HG03520 (cell line): ENCODE measurements at regions not wholly inside any gene's neighbourhood (a gene's known extent, or its start where the extent isn't known, plus 50 kb on each side); places are given as distances from the start of the nearest gene placed in this dataset.

Experiments used
- ATAC-seq: cut with Tn5 transposase; IDR thresholded peaks from one replicate; pipeline ENCODE4 v1.9.1; 2021; ENCODE audit warnings: mild to moderate bottlenecking, moderate library complexity; ENCODE audit not compliant: unreplicated experiment

DNA sequence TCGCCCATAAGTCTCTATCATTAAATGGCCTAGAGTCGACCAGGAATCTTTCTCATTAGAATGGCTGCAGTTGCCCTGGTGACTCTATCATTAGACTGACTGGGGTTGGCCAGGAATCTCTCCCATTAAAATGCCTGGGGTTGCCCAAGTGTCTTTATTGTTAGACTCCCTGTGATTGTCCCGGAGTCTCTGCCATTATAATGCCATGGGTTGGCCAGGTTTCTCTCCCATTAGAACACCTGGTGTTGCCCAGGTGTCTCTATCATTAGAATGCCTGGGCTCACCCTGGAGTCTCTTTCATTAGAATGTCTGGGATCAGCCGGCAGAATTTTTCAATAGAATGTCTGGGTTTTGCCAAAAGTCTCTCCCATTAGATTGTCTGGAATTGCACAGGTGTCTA is 1459.3 kb downstream of the UQCRFS1 start:
- ATAC-seq, result no peak

DNA sequence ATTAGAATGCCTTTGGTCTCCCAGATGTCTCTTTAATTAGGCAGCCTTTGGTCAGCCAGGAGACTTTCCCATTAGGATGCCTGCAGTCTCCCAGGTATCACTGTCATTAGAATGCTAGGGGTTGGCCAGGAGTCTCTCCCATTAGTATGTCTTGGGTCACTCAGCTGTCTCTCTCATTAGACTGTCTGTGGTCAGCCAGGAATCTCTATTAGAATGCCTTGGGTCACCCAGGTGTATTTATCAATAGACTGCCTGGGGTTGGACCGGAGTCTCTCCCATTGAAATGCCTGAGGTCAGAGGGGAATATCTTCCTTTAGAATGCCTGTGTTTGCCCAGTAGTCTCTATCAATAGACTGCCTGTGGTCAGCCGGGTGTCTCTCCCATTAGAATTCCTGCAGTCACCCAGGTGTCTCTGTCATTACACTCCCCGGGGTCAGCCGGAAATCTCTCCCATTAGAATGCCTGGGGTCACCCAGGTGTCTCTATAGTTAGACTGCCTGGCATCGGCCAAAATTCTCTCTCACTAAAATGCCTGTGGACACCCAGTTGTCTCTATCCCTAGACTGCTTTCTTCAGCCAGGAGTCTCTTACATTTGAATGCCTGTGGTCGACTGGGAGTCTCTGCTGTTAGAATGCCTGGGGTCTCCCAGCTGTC is 1460.3 kb downstream of the UQCRFS1 start:
- no peak for ATAC-seq

DNA sequence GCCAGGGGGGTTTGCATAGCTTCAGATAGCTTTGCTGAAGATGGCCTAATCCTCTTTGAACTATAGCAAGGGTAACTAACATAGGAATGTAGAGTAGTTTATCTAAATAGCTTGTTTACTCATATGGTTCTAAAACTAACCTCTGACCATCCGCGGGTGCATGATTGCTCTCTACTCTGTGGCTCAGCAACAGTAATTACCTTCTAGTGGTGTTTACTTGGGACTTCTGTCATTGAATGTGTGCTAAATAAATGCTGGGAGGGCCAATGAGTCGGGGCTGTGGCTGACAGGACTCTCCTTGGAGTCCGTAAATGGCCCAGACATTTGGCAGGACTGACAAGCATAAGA is 1461.9 kb downstream of the UQCRFS1 start:
- no peak for ATAC-seq

DNA sequence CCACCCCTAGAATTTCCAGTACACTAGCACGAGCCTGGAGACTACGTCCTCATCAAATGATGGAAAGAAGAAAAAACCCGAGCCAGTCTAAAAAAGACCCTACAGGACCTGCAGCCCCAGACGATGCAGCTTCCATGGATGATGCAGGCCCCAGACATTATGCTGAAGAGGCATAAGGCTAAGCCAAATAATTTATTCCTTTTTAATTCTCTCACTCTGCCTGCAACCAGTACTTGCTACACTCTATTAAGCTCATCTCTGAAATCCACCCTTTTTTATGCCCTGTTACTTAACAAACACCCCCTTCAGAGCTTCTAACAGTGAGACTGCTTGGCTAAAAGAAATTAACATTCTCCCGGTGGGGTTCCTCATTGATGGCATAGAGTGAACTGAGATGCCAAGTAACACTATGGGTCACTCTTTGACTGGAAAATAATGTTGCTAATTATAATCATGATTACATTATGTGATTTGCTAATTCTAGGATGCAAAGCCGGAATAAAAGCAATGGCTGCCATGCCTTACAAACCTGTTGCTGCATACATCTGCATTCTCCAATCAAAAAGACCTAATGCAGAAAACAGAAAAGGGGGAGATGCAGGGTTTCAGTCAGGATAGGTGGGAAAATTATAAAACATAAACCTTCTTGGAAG is 1462.4 kb downstream of the UQCRFS1 start:
- ATAC-seq, result no peak

DNA sequence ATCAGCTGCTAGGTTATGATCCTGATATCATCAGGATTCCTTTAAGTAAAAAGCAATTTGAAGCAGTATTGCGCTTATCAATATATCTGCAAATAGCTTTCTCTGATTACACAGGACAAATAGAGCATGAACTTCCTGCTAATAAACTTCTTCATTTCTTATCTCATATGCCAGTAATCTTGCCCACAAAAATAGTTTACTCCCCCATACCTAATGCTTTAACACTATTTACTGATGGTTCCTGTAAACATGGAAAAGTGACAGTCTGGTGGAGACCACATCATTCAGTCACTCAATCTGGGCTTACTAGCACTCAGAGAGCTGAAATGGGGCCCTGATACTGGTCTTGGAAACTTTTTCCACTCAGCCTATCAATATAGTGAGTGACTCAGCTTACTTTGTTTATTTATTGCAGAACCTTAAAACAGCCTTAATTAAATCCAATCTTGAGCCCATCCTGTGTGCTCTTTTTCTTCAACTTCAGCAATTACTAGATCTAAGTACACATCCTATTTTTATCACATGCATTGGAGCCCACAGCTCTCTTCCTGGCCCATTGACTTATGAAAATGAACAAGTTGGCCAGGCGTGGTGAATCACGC is 1464.3 kb downstream of the UQCRFS1 start:
- no peak for ATAC-seq

DNA sequence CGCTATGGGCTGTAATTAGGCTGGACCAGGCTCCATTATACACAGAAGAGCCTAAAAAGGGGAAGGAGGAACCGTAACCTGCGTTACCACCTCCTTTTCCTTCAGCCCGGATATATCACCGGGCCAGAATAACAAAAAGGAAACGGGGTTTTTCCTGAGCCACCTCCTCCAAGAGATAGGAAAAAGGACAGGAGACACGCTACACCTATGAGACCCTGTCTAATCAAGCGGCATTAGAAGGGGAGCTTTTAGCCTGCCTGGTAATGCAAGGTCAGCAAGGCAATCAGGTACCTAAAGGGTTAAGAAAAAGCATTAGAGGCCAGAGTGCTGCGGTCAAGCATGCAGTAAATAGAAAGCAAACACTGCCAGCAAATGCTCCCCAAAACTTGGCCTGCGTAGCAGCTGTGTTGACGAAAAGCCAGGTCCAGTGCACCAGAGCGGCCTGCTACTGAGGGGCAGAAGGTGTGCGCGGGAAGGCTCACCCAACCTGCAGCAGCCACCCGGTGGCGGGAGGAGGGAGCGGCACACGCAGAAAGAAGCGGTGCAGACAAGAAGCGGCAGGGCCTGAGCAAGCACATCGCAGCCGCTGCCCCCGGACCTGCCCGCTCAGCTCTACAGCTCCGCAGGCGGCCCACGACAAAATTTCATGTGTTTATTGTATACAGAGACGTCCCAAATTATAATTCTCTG is 1466.1 kb downstream of the UQCRFS1 start:
- no peak for ATAC-seq

DNA sequence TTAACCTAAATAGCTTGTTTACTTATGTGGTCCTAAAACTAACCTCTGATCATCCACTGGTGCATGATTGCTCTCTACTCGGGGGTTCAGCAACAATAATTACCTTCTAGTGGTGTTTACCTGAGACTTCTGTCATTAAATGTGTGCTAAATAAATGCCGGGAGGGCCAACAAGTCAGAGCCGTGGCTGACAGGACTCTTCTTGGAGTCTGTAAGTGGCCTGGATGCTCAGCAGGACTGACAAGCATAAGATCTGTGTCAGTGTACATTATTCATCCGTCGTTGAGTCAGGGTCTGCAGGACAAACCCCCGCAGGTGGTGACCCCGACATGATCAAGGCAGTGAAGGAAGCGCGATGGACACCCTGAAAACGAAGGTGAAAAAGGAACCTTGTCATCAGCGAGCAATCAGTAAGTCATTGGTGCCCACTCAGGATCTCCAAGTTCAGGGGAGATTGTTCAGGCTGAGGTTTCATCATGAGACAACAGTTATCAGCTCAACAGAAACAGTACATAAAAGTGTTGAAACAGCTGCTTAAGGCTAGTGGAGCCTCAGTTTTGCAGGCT is 1466.9 kb downstream of the UQCRFS1 start:
- no peak for ATAC-seq

DNA sequence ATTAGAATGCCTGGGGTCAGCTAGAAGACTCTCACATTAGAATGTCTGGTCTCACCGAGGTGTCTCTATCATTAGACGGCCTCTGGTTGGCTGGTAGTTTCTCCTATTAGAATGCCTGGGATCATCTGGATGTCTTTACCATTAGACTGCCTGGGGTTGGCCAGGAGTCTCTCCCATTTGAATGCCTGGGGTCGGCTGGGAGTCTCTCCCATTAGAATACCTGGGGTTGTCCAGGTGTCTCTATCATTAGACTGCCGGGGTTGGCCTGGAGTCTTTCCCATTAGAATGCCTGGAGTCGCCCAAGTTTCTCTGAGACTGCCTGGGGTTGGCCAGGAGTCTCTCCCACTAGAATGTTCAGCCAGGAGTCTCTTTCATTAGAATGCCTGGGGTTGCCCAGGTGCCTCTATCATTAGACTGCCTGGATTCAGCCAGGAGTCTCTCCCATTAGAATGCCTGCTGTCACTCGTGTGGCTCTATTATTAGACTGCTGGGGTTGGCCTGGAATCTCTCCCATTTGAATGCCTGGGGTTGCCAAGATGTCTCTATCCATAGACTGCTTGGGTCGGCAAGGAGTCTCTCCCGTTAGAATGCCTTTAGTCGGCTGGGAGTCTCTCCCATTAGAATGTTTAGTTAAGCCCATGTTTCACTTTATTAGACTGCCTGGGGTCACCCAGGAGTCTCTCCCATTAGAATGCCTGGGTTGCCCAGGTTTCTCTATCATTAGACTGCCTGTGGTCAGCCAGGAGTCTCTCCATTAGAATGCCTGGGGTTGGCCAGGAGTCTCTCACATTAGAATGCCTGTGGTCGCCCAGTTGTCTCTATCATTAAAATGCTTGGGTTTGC is 1467.8 kb downstream of the UQCRFS1 start:
- ATAC-seq, result no peak

DNA sequence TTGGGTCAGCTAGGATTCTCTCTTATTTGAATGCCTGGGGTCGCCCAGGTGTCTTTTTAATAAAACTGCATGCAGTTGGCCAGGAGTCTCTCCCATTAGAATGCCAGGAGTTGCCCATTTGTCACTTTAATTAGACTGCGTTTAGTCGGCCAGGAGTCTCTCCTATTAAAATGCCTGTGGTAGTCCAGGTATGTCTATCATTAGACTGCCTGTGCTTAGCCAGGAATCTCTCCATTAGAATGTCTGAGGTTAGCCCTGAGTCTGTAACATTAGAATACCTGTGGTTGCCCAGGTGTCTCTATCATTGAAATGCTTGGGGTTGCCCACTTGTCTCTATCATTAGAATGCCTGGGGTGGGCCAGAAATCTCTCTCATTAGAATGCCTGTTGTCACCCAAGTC is 1470.9 kb downstream of the UQCRFS1 start:
- no peak for ATAC-seq

DNA sequence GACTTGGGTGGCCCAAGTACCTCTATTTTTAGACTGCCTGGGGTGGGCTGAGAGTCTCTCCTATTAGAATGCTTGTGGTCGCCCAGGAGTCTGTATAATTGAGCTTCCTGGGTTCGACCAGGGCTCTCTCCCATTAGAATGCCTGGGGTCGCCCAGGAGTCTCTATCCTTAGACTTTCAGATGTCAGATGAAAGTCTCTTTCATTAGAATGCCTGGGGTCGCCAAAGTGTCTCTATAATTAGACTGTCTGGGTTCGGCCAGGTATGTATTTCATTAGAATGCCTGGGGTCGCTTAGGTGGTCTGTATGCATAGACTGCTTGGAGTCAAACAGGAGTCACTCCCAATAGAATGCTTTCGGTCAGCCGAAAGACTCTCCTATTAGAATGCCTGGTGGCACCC is 1471.7 kb downstream of the UQCRFS1 start:
- no peak for ATAC-seq

DNA sequence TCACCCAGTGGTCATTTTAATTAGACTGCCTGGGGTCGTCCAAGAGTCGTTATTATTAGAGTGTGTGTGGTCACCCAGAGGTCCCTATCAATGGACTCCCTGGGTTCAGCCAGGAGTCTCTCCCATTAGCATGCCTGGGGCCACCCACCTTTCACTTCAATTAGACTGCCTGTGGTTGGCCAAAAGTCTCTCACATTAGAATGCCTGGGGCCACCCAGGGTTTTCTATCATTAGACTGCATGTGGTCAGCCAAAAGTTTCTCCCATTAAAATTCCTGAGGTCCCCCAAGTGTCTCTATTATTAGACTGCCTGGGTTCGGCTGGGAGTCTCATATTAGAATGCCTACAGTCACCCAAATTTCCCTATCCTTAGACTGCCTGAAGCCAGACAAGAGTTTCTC is 1472.6 kb downstream of the UQCRFS1 start:
- no peak for ATAC-seq

DNA sequence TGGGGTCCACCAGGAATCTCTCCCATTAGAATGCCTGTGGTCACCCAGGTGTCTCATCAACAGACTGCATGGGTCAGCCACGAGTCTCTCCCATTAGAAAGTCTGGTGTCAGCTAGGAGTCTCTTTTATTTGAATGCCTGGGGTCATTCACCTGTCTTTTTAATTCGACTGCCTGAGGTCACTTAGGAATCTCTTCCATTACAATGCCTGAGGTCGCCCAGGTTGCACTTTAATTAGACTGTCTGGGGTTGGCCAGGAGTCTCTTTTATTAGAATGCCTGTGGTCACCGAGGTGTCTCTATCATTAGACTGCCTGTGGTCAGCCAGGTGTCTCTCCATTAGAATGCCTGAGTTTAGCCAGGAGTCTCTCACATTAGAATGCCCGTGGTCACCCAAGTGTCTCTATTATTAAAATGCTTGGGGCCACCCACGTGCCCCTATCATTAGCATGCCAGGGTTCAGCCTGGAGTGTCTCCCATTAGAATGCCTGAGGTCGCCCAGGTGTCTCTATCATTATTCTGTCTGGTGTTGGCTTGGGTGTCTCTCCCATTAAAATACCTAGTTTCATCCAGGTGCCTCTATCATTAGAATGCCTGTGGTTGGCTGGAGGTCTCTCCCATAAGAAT is 1474.3 kb downstream of the UQCRFS1 start:
- ATAC-seq, result no peak

DNA sequence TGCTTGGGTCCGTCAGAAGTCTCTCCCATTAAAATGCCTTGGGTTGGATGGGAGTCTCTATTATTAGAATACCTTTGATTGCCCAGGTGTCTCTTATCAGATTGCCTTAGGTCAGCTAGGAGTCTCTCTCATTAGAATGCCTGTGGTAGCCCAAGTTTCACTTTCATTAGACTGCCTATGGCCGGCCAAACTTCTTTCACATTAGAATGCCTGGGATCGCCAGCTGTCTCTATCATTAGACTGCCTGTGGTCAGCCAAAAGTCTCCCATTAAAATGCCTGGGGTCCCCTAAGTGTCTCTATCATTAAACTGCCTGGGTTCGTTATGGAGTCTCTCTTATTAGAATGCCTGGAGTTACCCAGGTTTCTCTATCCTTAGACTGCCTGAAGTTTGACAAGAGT is 1476.7 kb downstream of the UQCRFS1 start:
- no peak for ATAC-seq

DNA sequence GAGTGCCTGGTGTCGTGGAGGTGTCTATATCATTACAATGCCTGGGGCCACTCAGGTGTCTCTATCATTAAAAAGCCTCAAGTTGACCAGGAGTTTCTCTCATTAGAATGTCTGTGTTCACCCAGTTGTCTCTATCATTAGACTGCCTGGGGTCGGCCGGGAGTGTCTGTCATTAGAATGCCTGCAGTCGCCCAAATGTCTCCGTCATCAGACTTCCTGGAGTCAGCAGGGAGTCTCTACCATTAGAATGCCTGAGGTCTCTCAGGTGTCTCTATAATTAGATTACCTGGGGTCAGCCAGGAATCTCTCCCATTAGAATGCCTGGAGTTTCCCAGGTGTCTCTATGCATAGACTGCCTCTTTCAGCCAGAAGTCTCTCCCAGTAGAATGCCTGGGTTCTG is 1477.6 kb downstream of the UQCRFS1 start:
- ATAC-seq, result no peak

DNA sequence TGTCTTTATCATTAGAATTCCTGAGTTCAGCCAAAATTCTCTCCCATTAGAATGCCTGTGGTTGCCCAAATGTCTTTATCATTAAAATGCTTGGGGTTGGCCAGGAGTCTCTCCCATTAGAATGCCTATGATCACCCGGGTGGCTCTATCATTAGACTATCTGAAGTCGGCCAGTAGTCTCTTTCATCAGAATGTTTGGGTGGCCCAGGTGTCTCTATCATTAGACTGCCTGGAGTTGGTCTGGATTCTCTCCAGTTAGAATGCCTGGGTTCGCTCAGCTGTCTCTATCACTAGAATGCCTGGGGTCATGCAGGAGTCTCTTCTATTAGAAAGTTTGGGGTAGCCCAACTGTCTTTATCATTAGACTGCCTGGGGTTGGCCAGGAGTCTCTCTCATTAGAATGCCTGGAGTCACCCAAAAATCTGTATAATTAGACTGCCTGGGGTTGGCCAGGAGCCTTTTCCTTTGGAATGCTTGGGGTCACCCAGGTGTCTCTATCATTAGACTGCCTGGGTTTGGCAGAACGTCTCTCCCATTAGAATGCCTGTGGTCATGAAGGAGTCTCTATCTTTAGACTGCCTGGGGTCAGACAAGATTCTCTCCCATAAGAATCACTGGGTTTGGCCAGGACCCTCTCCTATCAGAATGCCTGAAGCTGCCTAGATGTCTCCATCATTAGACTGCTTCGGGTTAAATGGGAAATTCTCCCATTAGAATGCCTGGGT is 1478.3 kb downstream of the UQCRFS1 start:
- no peak for ATAC-seq

DNA sequence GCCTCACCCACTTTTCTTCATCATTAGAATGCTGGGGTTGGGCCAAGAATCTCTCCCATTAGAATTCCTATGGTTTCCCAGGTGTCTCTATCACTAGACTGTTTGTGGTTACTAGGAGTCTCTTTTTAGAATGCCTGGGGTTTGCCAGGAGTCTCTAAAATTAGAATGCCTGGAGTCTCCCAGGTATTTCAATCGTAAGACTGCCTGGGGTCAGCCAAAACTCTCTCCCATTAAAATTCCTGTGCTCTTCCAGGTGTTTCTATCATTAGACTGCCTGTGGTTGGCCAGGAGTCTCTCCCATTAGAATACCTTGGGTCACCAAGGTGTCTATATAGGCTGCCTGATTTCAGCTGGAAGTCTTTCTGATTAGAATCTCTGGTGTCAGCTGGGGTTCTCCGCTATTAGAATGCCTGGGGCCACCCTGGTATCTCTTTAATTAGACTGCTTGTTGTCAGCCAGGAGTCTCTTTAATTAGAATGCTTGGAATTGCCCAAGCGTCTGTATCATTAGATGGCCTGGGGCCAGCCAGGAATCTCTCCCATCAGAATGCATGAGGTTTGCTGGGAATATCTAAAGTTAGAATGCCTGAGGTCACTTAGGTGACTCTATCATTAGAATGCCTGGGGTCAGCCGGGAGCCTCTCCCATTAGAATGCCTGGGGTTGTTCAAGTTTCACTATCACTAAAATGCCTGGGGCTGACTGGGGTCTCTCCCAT is 1479.2 kb downstream of the UQCRFS1 start:
- no peak for ATAC-seq

DNA sequence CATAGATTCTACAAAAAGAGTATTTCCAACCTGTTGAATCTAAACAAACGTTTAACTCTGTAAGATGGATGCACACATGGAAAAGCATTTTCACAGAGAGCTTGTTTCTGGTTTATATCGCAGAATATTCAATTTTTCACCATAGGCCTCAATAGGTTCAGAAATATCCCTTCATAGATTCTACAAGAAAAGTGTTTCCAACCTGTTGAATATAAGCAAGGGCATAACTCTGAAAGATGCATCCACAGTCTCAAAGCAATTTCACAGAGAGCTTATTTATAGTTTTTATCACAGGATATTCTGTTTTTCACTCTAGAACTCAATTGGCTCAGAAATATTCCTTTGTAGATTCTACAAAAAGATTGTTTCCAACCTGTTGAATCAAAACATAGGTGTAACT is 1483.6 kb downstream of the UQCRFS1 start:
- no peak for ATAC-seq

DNA sequence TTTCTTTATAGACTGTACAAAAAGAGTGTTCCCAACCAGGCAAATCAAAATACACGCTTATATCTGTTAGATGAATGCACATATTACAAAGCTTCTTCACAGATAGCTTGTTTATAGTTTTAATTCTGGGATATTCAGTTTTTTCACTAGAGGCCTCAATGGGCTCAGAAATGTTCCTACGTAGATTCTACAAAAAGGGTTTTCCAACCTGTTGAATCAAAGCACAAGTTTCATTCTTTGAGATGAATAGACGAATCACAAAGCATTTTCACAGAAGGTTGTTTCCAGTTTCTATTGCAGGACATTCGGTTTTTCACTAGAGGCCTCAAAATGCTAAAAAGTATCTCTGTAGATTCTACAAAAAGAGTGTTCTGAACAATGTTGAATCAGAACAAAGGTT is 1490.3 kb downstream of the UQCRFS1 start:
- no peak for ATAC-seq

DNA sequence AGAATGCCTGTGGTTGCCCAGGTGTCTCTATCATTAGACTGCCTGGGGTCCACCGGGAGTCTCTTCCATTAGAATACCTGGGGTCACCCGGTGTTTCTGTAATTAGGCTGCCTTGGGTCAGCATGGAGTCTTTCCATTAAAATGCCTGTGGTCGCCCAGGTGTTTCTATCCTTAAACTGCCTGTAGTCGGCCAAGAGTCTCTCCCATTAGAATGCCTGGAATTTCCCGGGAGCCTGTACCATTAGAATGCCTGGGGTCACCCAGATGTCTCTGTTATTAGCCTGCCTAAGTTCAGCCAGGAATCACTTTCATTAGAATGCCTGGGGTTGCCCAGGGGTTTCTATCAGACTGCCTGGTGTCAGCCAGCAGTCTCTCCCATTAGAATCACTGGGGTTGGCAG is 1492.8 kb downstream of the UQCRFS1 start:
- no peak for ATAC-seq
